Osteocyte (in vitro differentiated cells): ENCODE measurements at regions not wholly inside any gene's neighbourhood (a gene's known extent, or its start where the extent isn't known, plus 50 kb on each side); places are given as distances from the start of the nearest gene placed in this dataset.

Experiments used
- DNase-seq: peaks from one replicate; pipeline ENCODE4 v3.0.0; 2021; ENCODE audit warnings: mixed read lengths; ENCODE audit not compliant: unreplicated experiment; ENCODE audit errors: extremely low spot score
- H3K27ac Mint-ChIP-seq: one replicate; pipeline ENCODE4 v1.8.0; 2021; ENCODE audit warnings: mild to moderate bottlenecking, mixed read lengths; ENCODE audit not compliant: unreplicated experiment
- H3K27me3 Mint-ChIP-seq: one replicate; pipeline ENCODE4 v1.8.0; 2021; ENCODE audit warnings: mixed read lengths; ENCODE audit not compliant: unreplicated experiment
- H3K36me3 Mint-ChIP-seq: one replicate; pipeline ENCODE4 v1.8.0; 2021; ENCODE audit warnings: mixed read lengths; ENCODE audit not compliant: unreplicated experiment
- H3K4me1 Mint-ChIP-seq: one replicate; pipeline ENCODE4 v1.8.0; 2021; ENCODE audit warnings: mixed read lengths; ENCODE audit not compliant: unreplicated experiment
- H3K4me3 Mint-ChIP-seq: one replicate; pipeline ENCODE4 v1.8.0; 2021; ENCODE audit warnings: mild to moderate bottlenecking, moderate library complexity, mixed read lengths; ENCODE audit not compliant: unreplicated experiment
- H3K9me3 Mint-ChIP-seq: one replicate; pipeline ENCODE4 v1.8.0; 2021; ENCODE audit warnings: mixed read lengths; ENCODE audit not compliant: unreplicated experiment
- CTCF ChIP-seq: fragments of 200-600 bp; sonication (generic); IDR thresholded peaks from 2 replicates; pipeline ENCODE4 v1.5.0; 2021; ENCODE audit warnings: antibody characterized with exemption, mild to moderate bottlenecking, moderate library complexity

- Mint-ChIP-seq H3K27ac (no peak overlapping the region), H3K36me3 (no peaks in the 10 kb centered on the region), H3K9me3 (no peaks in the 10 kb centered on the region), H3K4me1 (no peaks in the 10 kb centered on the region), H3K4me3 (no peak overlapping the region), H3K27me3 (no peaks in the 10 kb centered on the region)
- TF ChIP-seq CTCF, result no peak
- no peak for DNase-seq
These were observed 465.9 kb downstream of the PLA2G4A start for GRCh38 chr1:187294421-187295201.

GRCh38 chr1:187300081-187300480, 471.3 kb downstream of the PLA2G4A start:
- TF ChIP-seq CTCF, result no peak
- no peak for DNase-seq
- Mint-ChIP-seq H3K27ac (no peak overlapping the region), H3K27me3 (no peaks in the 10 kb centered on the region), H3K4me1 (no peaks in the 10 kb centered on the region), H3K4me3 (no peak overlapping the region), H3K9me3 (no peaks in the 10 kb centered on the region), H3K36me3 (no peaks in the 10 kb centered on the region)

GRCh38 chr1:187306710-187307415, 478.1 kb downstream of the PLA2G4A start:
- Mint-ChIP-seq H3K4me3 (no peak overlapping the region), H3K9me3 (no peaks in the 10 kb centered on the region), H3K36me3 (no peaks in the 10 kb centered on the region), H3K27ac (no peak overlapping the region), H3K27me3 (no peaks in the 10 kb centered on the region), H3K4me1 (no peaks in the 10 kb centered on the region)
- no peak for TF ChIP-seq CTCF
- no peak for DNase-seq

GRCh38 chr1:187310038-187310631, 481.4 kb downstream of the PLA2G4A start:
- H3K27ac Mint-ChIP-seq, result no peak overlapping the region
- DNase-seq, result no peak

More at GRCh38 chr1:187310038-187310631, 481.4 kb downstream of the PLA2G4A start:
- Mint-ChIP-seq H3K36me3 (no peaks in the 10 kb centered on the region), H3K4me1 (peaks cover 13% of the 10 kb centered on the region), H3K9me3 (no peaks in the 10 kb centered on the region), H3K27me3 (no peaks in the 10 kb centered on the region), H3K4me3 (no peak overlapping the region)
- TF ChIP-seq CTCF, result no peak
